GM21367 (cell line): ENCODE measurements at regions not wholly inside any gene's neighbourhood (a gene's known extent, or its start where the extent isn't known, plus 50 kb on each side); places are given as distances from the start of the nearest gene placed in this dataset.
A peak's percentile ranks its signal among the peaks of the same experiment; 100 is the strongest.

ENCODE experiments used
- ATAC-seq: cut with Tn5 transposase; IDR thresholded peaks from one replicate; pipeline ENCODE4 v1.9.1; 2021; ENCODE audit not compliant: unreplicated experiment

GRCh38 chrX:30504309-30504708 lies 73.3 kb downstream of the TASL start:
- ATAC-seq: no peak

GRCh38 chrX:30495468-30495867 lies 82.1 kb downstream of the TASL start:
- no peak for ATAC-seq

- no peak for ATAC-seq
These were observed 84.2 kb downstream of the TASL start for GRCh38 chrX:30493348-30493747.

GRCh38 chrX:30489323-30489722 lies 88.2 kb downstream of the TASL start:
- ATAC-seq: no peak

GRCh38 chrX:30488092-30488491 lies 89.5 kb downstream of the TASL start:
- peak; percentile 87 for ATAC-seq

- no peak for ATAC-seq
These were observed 93.6 kb downstream of the TASL start for GRCh38 chrX:30483996-30484395.

- ATAC-seq: no peak
These were observed 109.1 kb downstream of the TASL start for GRCh38 chrX:30468471-30468870.
